GM21423 (cell line): ENCODE measurements at regions not wholly inside any gene's neighbourhood (a gene's known extent, or its start where the extent isn't known, plus 50 kb on each side); places are given as distances from the start of the nearest gene placed in this dataset.

ENCODE experiments used
- ATAC-seq: cut with Tn5 transposase; IDR thresholded peaks from one replicate; pipeline ENCODE4 v1.9.1; 2021; ENCODE audit warnings: mild to moderate bottlenecking, moderate library complexity; ENCODE audit not compliant: unreplicated experiment

DNA sequence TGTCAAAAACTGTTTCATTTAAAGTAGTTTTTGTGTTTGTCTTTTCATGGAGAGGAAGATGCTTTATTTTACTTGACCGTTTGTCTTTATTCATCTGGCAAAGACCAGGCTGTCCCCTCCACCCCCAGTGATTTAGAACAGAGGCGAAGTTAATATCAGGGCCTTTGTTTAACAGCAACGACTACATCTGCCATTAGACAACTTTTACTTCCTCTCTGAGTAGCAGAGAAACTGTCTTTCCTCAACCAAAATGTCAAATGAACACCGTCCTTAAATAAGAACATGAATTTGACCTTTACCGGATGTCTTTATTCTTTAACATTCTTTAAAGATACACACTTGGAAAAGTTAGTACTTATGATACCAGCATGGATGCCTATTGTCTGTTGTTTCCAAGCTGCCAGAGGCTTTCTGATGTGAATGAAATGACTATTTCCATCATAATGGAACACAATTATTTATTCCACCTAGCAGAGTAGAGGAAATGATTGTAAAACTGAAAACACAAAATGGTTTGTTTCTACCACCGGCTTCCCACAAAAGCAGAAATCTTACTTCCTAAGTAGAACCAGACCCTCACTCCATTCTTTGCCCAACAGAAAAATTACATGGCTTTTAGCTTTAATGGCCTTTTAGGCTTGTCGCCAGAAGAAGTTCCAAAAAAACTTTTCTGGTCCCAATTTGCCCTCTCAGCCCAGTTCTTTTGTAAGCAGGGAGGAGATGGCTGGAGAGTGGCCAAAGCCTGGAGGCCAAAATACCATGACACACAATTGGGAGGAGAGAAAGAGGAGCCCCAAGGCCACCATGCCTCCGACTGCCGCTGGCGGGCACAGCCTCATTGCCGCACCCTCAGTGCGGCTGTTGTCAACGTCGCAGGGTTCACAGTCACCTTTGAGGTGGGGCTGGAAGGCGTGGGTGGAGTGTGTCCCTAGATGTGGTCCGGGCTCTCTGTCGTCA is 168.5 kb downstream of the TEX36 start:
- ATAC-seq = no peak

DNA sequence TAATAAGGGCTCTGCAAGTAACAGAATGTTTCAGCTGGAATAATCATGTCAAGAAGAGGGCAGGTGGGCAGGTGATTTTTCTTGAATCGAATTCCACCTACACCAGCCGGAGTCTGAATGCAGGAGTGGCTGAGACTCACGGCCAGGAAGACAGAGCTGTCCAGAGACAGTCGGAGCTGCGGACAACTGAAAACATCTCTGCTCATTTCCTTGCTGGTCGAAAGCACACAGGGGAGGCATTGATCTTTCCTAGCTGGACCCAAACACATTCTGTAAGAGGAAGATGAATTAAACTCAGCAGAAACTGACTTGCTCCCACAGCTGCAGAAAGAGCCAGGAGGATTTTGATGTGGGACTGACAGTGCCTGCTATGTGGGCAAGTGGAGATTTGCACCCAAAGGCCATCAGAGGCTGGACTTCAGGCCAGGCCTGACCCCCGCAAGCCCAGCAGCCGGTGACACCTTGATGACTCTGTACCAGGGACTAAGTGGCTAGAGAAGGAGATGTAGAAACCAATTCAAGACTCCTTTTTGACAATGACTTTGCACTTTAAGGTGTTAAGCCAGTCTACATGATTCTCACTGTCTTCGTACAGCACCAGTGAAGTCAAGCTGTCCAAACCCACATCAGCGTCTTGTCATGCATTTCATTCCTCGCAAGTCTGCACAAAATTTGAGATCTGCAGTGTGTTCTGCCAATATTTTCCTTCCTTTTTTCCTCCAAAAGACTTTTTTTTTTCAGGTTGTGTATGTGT is 169.4 kb downstream of the TEX36 start:
- ATAC-seq = no peak

DNA sequence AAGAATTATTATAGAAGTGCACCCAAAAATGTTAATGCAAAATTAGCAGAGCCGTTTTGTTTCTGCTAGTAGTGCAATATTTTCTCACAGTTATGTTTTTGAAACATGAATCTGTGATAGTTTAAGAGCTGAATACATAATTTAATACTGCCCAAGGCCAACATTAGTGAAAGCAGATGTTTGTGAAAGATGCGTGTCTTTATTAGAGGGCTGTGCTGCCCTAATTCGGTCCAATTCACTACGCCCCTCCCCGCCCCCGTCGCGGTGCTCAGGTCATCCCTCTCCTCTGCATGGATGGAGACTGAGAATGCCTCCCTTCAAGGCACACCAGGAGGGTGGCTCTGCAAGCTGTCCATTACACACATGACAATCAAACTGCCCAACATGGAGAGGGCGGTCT is 172.0 kb downstream of the TEX36 start:
- ATAC-seq = no peak

DNA sequence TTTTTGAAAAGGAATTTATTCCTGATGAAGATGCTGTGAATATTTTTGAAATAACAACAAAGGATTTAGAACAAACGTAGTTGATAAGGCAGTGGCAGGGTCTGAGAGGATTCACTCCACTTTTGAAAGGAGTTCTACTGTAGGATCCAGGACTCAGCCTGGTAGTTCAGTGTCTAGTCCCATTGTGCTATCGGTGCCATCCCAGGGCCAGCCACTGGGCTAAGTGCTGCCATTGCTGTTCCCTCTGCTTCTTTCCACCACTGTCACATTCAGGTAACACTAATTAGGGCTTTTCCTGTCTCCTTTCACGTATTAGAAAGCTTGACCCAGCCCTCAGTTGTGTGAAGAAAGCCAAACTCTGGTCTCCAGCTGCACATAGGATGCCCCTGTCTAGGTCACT is 177.3 kb downstream of the TEX36 start:
- ATAC-seq = no peak

DNA sequence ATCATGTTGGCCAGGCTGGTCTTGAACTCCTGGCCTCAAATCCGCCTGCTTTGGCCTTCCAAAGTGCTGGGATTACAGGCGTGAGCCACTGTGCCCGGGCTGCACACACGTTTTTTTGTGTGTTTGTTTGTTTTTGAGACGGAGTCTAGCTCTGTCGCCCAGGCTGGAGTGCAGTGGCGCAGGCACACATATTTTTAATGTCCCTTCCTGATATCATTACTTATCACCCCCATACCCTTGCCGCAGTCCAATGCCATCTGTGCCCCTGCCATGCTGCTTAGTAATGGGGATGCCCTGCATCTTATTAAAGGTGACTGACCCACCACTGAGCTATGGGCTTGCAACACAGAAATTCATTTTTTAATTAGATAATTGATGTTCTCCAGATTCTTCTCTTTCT is 180.7 kb downstream of the TEX36 start:
- ATAC-seq = no peak

DNA sequence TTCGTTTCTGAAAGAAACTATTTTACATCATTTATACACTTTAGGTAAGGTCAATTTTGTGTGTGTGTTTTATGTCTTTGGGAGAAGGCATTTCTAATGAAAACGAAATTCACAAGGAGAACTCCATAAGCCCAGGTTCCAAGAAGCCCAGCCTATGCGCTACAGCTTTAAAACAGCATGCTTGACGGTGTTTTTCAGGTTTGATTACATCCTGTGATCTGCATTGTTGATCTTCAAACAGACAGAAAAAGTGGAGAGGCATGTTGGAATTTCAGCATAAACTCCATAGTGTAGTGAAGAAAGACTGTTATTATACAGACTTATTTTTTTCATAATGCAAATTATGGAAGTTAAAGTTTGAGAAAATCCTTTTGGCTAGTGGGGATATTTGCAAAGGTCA is 187.6 kb downstream of the TEX36 start:
- ATAC-seq = no peak

DNA sequence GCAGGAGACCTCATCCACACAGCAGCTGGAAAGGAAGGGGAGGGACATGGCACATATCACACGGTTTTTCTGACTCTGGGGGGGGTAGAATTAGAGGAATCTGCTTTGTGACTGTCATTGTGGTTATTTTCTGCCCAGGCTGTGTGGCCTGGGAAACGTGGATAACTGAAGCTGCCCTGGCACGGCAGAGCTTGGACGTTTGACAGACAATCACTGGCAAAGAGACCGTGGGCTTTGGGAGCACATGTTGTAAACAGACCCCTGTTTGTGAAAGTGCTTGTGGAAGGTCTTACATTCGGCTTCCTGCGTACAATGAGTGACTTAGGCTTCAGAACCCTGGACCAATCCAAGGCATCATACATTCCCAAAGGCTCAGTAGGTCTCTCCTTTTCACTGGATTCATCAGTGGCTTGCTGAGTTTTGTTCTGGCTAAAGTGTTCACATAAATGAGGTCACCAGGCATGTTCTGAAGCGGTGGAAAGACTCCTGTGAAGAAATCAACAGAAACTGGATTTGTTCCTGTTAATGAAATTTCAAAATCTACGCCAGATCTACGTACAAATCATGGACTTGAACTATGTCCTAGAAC is 188.2 kb downstream of the TEX36 start:
- no peak for ATAC-seq

DNA sequence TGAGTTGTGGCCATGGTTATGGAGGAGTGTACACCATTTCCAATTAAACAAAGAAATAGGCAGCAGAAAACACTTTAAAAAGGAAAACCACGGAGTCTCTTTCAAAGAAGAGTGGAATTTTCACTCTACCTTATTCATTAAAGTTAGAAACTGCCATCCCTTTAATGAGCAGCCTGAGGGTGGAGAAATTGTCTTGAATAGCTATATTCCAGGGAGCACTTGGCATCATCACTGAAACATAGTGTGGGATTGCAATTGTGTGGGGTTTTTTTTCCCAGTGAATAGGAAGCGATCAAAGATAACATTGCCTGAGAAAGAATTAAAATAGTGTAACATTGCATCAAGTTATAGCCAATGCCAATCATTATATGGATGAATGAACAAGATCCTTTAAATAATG is 191.6 kb downstream of the TEX36 start:
- ATAC-seq = no peak

DNA sequence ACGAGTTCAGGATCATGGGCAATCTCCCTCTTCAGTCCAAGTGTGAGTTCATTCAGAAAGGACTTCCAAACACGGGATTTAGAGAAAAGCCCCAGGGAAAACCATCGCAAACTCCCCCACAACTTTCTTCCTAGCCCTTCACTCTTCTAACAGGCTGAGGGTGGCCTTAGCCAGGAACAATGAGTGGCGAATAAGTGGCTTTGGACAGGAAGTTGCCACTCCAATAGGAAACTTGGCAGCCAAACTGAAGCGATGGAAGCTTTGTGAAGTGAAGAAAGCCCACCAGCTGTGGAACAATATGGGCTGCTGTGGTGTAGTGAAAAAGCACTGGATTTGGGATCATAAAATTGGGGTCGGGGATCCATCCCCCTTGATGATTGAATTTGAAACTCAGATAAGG is 193.2 kb downstream of the TEX36 start:
- no peak for ATAC-seq

DNA sequence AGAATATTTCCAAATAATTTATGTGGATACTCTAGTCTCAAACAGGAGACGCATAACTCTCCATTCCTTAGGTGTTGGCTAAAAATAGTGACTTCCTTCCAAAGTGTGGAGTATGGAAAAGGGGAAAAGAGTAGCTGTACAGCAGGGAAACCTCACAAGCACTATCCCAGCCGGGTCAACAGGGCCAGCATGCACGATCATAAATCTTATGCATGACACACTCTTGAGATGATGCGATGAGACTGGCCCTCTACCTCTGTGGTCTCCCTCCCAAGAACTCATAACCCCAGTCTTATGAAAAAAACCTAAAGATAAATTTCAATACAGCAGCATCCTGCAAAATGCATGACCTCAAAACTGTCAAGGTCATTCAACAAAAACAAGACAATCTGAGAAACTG is 197.3 kb downstream of the TEX36 start:
- no peak for ATAC-seq

DNA sequence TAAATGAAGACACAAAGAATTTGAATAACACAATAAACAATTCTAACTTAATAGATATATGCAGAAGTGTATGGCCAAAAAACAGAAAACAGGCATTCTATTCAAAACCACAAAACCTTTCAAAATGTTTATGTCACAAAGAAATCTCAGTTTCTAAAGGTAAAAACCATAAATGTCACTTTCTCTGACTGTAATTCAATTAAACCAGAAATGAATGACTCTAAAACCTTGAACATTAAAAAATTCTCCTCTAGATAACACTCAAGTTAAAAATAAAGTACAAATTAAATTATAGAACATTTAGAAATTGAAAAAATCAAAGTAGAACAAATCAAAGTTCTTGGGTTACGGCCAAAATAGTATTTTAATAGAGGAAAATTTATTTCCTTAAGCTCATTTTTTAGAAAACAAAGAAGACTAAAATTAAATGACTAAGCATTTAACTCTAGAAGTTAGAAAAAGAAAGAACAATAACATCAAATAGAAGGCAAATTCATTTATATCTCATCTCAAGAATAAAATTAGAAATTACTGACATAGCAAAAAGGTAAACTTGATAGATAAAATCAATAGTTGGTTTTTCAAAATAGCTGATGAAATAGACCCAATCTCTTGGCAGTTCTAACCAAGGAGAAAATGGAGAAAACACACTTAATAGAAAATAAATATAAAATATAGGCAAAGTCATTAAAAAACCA is 198.8 kb downstream of the TEX36 start:
- ATAC-seq = no peak

DNA sequence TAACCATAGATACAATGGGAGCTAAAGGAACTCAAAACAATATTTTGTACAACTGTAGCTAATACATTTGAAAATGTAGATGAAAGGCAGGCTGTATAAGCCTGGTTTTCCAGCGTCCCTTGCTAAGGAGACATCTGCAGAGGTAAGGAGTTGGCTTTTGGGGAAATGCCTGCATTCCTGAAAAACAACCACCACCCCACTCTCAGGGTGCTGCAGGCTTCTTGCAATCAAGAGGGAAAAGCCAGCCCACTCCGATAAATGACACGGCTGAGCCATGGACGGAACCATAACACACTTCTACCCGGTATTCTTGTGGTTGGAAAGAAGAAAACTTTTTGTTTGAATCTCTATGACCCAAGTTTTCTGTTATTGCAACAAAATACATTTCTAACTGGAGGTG is 200.3 kb downstream of the TEX36 start:
- no peak for ATAC-seq

DNA sequence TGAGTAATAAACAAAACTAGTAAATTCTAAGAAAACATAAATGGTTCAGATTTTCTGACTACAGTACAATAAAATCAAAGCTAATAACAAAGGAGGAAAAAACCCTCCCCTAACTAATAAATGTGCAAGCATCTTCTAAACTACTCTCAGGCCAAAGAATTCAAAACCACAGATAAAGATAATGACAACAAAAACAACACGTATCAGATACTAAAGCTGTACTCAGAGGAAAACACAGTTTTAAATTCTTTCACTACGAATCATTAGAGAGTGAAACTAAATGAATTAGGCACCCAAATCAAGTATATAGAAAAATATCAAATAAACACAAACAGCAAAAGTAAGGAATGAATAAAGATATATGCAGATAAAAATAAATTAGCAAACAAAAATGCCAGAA is 200.9 kb downstream of the TEX36 start:
- no peak for ATAC-seq

DNA sequence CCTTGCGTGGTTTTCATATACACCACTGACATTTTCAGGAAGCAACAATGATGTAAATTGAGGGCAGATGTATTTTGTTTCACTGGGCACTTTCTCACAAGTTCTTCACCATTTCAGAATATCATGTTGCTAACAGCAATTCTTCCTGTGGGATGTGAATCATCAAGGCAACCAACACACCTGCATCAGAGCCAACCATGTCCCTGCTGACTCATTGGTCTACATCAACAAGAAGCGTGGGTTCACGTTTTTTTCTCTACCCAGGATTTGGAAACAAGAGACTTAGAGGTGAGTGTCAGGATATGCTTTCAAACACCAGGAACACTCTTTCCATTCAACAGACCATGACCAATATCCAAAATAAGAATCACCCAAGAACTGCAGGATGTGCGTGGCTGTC is 203.9 kb downstream of the TEX36 start:
- ATAC-seq = no peak

DNA sequence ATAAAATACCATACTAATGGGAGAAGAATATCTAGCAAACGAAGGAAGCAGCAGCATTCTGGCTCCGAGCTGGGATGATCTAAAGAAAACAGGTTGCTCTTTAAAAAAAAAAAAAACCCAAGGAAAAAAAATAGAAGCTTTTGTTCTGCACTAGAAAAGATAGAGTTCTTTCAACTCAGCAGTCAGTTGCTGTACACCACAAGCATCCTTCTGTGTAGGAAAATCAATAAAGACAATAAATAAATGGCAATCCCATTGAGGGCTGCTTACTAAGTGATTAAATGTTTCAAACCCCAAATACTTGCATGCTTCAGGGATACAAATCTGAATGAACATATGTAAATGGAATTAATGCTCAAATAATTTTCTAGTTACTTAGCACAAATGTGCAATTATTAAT is 207.1 kb downstream of the TEX36 start:
- ATAC-seq = no peak

DNA sequence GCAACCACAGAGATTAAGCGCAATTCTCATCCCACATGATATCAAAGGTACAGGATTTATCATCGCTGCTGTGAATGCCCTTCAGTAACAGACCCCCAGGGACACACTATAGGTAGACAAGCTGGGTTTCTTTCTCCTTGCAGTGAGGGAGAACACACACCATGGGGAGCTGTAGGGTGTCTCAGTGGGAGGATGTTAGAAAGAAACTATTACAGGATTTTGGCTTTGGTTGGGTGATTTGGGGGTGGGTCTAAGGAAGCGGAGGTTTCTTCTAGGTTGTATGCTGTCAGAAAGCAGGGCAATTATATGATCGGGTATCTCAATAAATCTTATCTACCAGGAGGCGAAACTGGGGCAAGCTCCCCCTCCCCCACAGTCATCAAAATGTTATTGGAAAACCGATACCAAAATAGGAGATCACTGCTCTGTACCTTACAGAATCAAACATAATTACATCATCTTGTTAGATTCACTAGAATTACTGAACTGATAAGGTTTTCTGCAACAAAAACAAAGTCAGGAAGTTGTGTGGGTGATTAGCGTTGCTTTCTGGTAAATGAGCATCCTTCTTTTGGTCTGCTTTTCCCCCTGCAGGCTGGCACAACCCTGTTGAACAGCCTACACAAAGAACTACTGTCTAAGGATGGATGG is 209.7 kb downstream of the TEX36 start:
- ATAC-seq = no peak

DNA sequence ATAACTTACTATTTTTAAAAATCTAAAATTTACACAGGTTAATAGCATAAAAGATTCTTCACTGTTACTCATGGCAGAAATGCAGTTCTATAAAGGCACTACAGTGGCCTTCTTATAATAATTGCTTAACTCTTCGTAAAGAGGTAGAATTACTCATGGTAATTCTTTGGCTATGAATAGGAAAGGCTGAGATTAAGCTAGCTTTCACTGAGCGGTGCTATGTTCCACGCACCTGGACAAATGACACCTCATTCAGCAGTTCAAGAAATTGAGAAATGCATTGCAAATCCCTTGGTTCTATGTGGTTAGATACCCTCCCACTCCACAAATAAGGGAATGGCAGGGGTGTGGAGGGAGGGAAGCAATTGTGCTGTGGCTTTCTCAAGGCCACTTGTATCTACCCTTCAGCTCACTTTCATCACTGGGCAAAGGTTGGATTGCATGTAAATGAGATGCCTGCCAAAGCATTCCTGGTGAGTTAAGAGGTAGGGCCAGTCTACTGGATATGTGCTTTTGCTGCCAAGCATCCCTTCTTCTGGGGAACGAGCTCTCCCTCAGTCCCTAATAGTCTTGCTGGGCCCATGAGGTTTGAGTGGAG is 210.9 kb downstream of the TEX36 start:
- ATAC-seq = no peak

DNA sequence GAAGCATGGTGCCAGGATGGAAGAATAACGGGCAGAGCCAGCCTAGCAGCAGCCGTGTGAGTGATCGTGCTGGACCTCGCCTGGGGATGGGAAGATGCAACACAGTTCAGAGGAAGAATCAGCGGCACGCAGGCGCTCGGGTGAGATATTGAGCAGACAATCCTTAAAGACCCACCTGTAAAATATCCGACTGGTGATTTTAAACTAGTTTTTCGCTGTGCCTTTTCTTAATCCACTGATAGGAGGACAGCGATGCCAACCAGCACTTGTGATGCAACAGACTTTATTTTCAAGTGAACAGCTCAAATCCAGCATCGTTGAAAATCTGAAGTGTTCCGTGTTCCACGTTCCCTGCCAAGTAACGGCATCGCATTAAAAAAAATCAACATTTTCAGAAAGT is 214.7 kb downstream of the TEX36 start:
- no peak for ATAC-seq

DNA sequence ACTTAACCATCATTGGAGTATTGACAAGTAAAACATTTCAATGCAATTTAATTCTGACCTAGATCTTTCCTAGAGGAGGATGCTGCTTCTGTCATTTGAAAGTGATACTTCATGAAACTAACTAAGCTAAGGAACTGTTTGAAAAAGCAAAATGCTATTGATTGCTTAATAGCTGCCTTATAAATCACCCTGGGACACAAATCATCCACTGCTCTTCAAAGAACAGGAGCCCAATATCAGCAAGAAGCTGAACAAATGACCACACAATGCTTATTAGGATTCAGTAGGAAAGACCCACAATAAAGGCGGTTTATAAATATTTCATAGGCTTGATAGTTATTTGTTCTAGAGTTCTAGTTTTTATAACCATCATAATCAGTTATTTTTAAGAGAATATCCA is 216.3 kb downstream of the TEX36 start:
- ATAC-seq = no peak

DNA sequence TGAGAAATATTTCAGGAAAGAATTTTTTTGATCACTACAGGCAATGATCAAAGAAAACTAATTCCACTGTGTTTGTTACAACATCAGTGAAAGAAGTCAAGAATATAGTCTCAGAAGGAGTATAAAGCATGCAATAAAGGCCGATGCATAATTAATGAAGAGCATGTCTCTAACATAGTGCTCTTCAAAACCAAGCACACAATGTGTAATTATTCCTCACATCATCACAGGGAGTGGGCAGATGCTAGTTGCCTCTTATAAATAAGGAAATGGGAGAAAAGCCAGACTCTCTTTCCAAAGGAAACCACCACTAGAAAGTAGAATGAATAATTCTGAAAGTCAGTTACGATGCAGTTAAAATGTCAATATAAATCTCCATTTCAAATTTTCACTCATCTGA is 220.1 kb downstream of the TEX36 start:
- ATAC-seq = no peak
